ENCODE measurements at regions not wholly inside any gene's neighbourhood (a gene's known extent, or its start where the extent isn't known, plus 50 kb on each side); places are given as distances from the start of the nearest gene placed in this dataset.

DNA sequence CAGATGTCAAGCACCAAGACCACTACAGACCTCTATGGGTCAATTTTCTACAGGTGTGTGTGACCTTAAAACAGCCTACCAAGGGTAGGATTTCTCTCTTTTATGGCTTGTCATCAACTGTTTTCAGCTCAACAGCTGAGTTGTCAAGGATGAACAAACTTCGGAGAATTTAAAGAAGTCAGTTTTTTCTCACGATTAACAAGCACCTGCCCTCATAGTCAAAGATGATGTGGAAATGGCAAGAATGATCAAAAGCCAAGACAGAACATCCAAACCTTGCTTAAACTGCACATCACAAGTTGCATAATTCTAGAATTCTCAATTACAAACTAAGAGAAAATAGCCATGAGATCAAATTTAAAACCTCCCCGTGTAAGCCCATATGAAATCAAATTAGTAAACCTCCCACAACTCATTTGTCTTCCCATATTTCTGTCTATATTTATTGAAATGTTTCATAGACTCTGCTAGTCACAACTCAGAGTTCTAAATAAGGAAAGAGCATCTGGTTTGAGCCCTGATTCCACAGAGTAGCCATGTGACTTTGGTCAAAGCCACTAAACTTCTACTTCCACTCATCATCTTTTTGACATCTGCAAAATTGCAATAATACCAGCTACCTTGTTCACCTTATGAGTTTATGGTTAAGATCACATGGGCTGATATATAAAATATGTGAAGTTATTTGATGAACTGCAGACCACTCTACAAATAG, 521.5 kb upstream of the HTR2A start:
- Histone ChIP-seq H3K27ac (no peak overlapping the region), H3K4me3 (no peak overlapping the region), H3K4me1 (replicated peaks in 1 of 2) (peaks cover 0 to 4% of the 10 kb centered on the region in 2 donors)
- in situ Hi-C loops (cut with MboI; ENCODE audit: low pct_unique_long_range_greater_than_20kb in 2 of 9, low sequenced_read_pairs in 9 of 9, unreplicated experiment in 9 of 9) = no loop called here
- 40 to 96% (median 88%) methylated on average over 1 to 3 of the region's 3 CpGs; no CpG with 5 or more reads in 1 of the 10 experiments for WGBS, 10 experiments
- ATAC-seq (replicated peaks in 6 of 8) = no peak

DNA sequence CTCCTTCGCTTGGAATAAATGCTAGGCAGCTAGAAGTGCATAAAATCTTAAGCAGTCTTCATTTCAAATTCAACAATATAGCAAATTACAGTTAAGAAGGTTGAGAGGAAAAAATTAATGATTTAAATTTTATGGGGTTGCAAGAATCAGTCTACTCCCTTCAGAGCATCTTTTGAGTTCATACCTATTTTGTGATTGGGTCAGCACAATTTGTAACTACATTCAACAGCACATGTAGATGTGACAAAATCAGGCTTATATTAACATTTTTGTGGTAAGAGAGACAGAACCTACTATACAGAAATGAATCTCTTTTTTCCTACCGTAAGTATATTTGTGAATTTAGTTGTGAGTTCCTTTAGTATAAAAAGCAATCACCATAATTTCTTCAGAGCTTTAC, 520.6 kb upstream of the HTR2A start:
- no peak for ATAC-seq (replicated peaks in 6 of 8)
- Histone ChIP-seq H3K4me3 (no peak overlapping the region), H3K27ac (no peak overlapping the region), H3K4me1 (replicated peaks in 1 of 2) (peaks cover 0 to 4% of the 10 kb centered on the region in 2 donors)
- in situ Hi-C loops (cut with MboI; ENCODE audit: low pct_unique_long_range_greater_than_20kb in 2 of 9, low sequenced_read_pairs in 9 of 9, unreplicated experiment in 9 of 9) = no loop called here
- 83 to 100% (median 100%) methylated on average over 1 to 2 of the region's 2 CpGs for WGBS, 10 experiments

- no peak for ATAC-seq (replicated peaks in 6 of 8)
- H3K4me1 ChIP-seq (replicated peaks in 1 of 2) = no peaks in the 10 kb centered on the region
- in situ Hi-C loops (cut with MboI; ENCODE audit: low pct_unique_long_range_greater_than_20kb in 2 of 9, low sequenced_read_pairs in 9 of 9, unreplicated experiment in 9 of 9) = no loop called here
- H3K4me3 ChIP-seq = no peak overlapping the region
- no peak overlapping the region for H3K27ac ChIP-seq
- 45 to 100% (median 79%) methylated on average over 1 to 4 of the region's 4 CpGs; no CpG with 5 or more reads in 2 of the 10 experiments for WGBS, 10 experiments
These were observed 518.2 kb upstream of the HTR2A start for GRCh38 chr13:47415048-47415447.

DNA sequence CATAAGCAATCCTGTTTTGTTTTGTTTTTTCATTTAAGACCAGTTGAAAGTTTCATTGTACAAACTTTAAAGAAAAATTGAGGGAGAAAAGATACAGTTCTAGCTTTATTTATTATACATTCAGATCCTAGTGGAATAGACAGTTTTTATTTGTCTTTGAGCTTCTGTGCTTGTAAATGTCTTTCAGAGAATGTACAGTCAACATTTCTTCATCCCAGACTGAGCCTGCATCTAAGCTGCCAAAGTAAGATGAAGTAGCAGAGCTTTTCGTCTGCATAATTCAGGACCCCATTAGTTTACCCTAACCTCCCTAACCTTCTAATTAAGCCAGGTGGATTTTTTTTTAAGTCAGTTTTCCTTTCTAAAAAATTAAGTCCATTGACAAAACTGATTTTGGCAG, 516.7 kb upstream of the HTR2A start:
- ATAC-seq (replicated peaks in 6 of 8) = no peak
- Histone ChIP-seq H3K4me1 (replicated peaks in 1 of 2) (no peaks in the 10 kb centered on the region), H3K27ac (no peak overlapping the region), H3K4me3 (no peak overlapping the region)
- in situ Hi-C loops (cut with MboI; ENCODE audit: low pct_unique_long_range_greater_than_20kb in 2 of 9, low sequenced_read_pairs in 9 of 9, unreplicated experiment in 9 of 9) = no loop called here
- 0 to 100% (median 74%) methylated on average over 1 of the region's 1 CpG; no CpG with 5 or more reads in 2 of the 10 experiments for WGBS, 10 experiments

DNA sequence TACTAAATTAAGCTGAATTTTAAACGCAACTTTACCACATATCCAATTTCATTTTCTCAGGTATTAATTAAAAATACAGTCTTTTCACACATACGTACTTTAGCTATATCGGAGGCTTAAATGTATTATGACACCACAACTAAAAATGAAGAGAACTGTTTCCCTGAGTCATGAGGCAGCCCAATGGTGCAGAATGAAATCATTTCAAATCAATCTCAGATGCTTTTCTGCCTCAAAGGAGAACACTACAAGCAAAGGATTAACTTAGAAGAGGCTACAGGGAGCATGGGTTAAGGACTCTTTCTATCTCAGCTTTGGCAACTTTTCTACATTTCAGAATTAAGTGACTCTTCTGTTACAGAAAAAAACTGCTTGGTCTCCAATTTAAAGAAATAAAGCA, 516.3 kb upstream of the HTR2A start:
- in situ Hi-C loops (cut with MboI; ENCODE audit: low pct_unique_long_range_greater_than_20kb in 2 of 9, low sequenced_read_pairs in 9 of 9, unreplicated experiment in 9 of 9) = no loop called here
- no peak overlapping the region for H3K27ac ChIP-seq
- WGBS, 10 experiments = 4 to 100% (median 95%) methylated on average over 1 to 3 of the region's 3 CpGs; no CpG with 5 or more reads in 1 of the 10 experiments
- no peak overlapping the region for H3K4me3 ChIP-seq
- H3K4me1 ChIP-seq (replicated peaks in 1 of 2) = no peaks in the 10 kb centered on the region
- ATAC-seq (replicated peaks in 6 of 8) = peak in 1 of 8 experiments; percentile 54

GRCh38 chr13:47409778-47410177, 512.9 kb upstream of the HTR2A start:
- H3K27ac ChIP-seq = no peak overlapping the region
- in situ Hi-C loops (cut with MboI; ENCODE audit: low pct_unique_long_range_greater_than_20kb in 2 of 9, low sequenced_read_pairs in 9 of 9, unreplicated experiment in 9 of 9) = no loop called here
- 29 to 100% (median 76%) methylated on average over 1 of the region's 1 CpG; no CpG with 5 or more reads in 4 of the 10 experiments for WGBS, 10 experiments
- no peak for ATAC-seq (replicated peaks in 6 of 8)
- no peaks in the 10 kb centered on the region for H3K4me1 ChIP-seq (replicated peaks in 1 of 2)
- H3K4me3 ChIP-seq = no peak overlapping the region

DNA sequence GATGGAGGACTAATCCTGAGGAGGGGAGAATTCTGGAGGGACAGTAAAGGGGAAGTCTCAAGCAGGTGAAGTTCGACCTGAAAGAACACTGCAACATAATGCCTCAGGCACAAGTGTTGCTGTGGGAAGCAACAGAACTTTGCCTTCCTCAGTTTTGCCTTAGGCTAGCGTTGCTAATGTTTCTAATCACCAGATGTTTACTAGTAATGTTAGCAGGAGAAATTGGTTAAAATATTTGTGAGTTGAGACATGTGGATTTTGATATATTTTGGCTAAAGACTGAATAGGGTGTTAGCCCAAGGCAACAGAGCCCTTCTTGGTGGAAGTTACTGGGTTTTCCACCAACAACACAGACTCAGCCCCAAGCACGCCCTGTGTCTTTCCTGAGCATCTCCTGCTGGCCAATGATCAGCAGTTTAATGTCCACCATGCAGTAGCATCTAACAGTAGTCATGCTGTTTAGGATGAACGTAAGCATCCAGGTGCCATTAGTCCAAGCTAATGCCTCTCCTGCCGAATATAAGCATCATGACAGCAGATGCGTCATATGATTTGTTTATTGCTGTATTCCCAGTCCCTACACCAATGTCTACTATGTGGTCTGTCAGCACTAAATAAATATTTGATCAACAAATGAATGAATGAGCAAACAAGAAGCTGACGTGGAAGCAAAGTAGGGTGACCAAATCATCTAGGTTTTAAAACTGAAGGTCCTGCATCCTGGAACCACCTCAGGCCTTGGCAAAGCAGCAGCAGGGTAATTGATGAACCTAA, 511.9 kb upstream of the HTR2A start:
- WGBS, 10 experiments = 28 to 93% (median 74%) methylated on average over 1 to 5 of the region's 7 CpGs; no CpG with 5 or more reads in 2 of the 10 experiments
- in situ Hi-C loops (cut with MboI; ENCODE audit: low pct_unique_long_range_greater_than_20kb in 2 of 9, low sequenced_read_pairs in 9 of 9, unreplicated experiment in 9 of 9) = no loop called here
- no peak for ATAC-seq (replicated peaks in 6 of 8)
- Histone ChIP-seq H3K27ac (no peak overlapping the region), H3K4me3 (no peak overlapping the region), H3K4me1 (replicated peaks in 1 of 2) (no peaks in the 10 kb centered on the region)

DNA sequence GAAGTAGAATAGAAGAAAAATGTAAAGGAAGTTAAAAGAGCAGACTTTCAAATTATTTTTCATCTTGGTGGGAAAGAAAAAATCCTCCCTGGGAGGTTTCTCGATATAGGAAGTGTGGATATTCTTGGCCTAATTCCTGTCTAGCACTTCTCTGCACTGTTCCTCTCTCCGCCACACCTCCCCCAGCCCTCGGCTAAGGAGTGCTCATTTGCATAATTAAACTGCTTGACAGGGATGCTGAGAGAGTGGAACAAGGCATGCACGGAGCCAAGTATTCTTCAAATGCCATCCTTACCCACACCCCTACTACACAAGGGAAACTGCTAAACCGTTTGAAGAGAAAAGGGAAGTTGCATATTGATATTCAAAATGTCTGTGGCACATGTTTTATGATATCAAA, 511.0 kb upstream of the HTR2A start:
- WGBS, 10 experiments = 15 to 89% (median 45%) methylated on average over 1 to 5 of the region's 5 CpGs; no CpG with 5 or more reads in 1 of the 10 experiments
- Histone ChIP-seq H3K4me1 (replicated peaks in 1 of 2) (no peaks in the 10 kb centered on the region), H3K27ac (no peak overlapping the region), H3K4me3 (no peak overlapping the region)
- in situ Hi-C loops (cut with MboI; ENCODE audit: low pct_unique_long_range_greater_than_20kb in 2 of 9, low sequenced_read_pairs in 9 of 9, unreplicated experiment in 9 of 9) = no loop called here
- no peak for ATAC-seq (replicated peaks in 6 of 8)

DNA sequence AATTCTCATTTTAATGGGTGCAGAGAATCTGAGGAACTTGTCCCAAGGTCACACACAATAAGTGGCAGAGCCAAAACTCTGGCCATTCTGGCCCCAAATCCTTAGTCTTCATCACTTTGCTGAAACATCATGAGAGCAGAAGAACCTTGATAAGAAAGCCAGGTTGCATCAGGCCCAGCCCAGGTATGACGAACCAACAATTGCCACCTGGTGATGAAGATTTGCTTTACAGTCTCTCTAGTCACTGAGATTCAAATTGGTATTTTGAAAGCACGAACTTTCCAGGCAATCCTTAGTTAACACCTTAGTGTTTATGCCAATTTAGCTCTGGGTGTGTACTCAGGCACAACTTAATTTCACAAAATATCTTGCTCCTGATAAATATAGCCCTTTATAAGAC, 502.7 kb upstream of the HTR2A start:
- no peak overlapping the region for H3K27ac ChIP-seq
- H3K4me1 ChIP-seq (replicated peaks in 1 of 2) = no peaks in the 10 kb centered on the region
- ATAC-seq (replicated peaks in 6 of 8) = no peak
- no peak overlapping the region for H3K4me3 ChIP-seq
- in situ Hi-C loops (cut with MboI; ENCODE audit: low pct_unique_long_range_greater_than_20kb in 2 of 9, low sequenced_read_pairs in 9 of 9, unreplicated experiment in 9 of 9) = no loop called here
- WGBS, 10 experiments = 0 to 88% (median 40%) methylated on average over 1 to 2 of the region's 2 CpGs; no CpG with 5 or more reads in 1 of the 10 experiments

DNA sequence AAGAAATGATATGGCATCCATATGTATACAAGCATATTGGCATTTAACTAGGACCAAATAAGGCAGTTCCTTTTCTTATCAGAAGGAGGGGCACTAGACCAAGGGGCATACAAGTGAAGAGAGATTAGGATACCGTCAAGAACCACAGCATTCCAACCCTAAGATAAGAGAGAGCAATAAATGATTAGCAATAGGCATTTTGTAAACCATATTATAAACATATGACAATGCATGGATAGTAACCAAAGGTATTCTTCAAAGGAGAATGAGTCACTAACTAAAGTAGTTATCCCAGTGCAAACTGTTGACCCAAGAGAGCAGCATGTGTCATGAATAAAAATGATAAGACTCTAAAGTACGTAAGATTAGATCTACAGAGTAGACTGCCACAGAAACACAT, 500.9 kb upstream of the HTR2A start:
- ATAC-seq (replicated peaks in 6 of 8) = no peak
- Histone ChIP-seq H3K27ac (no peak overlapping the region), H3K4me3 (no peak overlapping the region), H3K4me1 (replicated peaks in 1 of 2) (no peaks in the 10 kb centered on the region)
- 0 to 94% (median 42%) methylated on average over 1 to 2 of the region's 2 CpGs for WGBS, 10 experiments
- in situ Hi-C loops (cut with MboI; ENCODE audit: low pct_unique_long_range_greater_than_20kb in 2 of 9, low sequenced_read_pairs in 9 of 9, unreplicated experiment in 9 of 9) = no loop called here

- in situ Hi-C loops (cut with MboI; ENCODE audit: low pct_unique_long_range_greater_than_20kb in 2 of 9, low sequenced_read_pairs in 9 of 9, unreplicated experiment in 9 of 9) = no loop called here
- WGBS, 10 experiments = 0 to 80% (median 57%) methylated on average over 1 to 5 of the region's 5 CpGs; no CpG with 5 or more reads in 1 of the 10 experiments
- Histone ChIP-seq H3K4me1 (replicated peaks in 1 of 2) (no peaks in the 10 kb centered on the region), H3K4me3 (no peak overlapping the region), H3K27ac (no peak overlapping the region)
- ATAC-seq (replicated peaks in 6 of 8) = no peak
These were observed 500.1 kb upstream of the HTR2A start for GRCh38 chr13:47396915-47397314.

DNA sequence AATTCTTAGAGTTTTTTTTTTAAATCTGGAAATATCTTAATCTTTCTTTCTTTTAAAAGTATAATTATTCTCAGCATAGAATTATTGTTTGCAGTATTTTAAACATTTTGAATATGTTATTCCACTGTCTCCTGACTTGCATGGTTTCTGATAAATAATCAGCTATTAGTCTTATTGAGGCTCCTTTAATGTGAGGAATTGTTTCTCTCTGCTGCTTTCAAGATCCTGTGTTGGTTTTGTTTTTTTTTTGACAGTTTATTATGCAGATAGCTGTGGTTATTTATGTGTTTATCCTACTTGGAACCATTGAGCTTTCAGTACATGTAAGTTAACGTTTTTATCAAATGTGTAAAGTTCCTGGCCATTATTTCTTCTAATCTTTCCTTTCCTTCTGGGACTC, 477.9 kb upstream of the HTR2A start:
- Histone ChIP-seq H3K4me1 (replicated peaks in 1 of 2) (no peaks in the 10 kb centered on the region), H3K4me3 (no peak overlapping the region), H3K27ac (no peak overlapping the region)
- ATAC-seq (replicated peaks in 6 of 8) = no peak
- whole genome bisulfite sequencing, 10 experiments = 0 to 100% (median 53%) methylated on average over 1 of the region's 1 CpG
- in situ Hi-C loops (cut with MboI; ENCODE audit: low pct_unique_long_range_greater_than_20kb in 2 of 9, low sequenced_read_pairs in 9 of 9, unreplicated experiment in 9 of 9) = no loop called here

GRCh38 chr13:47372751-47373150, 475.9 kb upstream of the HTR2A start:
- WGBS, 10 experiments = 0 to 20% (median 0%) methylated on average over 1 of the region's 1 CpG; no CpG with 5 or more reads in 2 of the 10 experiments
- H3K27ac ChIP-seq = no peak overlapping the region
- ATAC-seq (replicated peaks in 6 of 8) = peak in 2 of 8 experiments; percentile 24 to 39
- no peaks in the 10 kb centered on the region for H3K4me1 ChIP-seq (replicated peaks in 1 of 2)
- H3K4me3 ChIP-seq = no peak overlapping the region
- in situ Hi-C loops (cut with MboI; ENCODE audit: low pct_unique_long_range_greater_than_20kb in 2 of 9, low sequenced_read_pairs in 9 of 9, unreplicated experiment in 9 of 9) = no loop called here

Data from motor neuron (in vitro differentiated cells).